ENCODE measurements at regions not wholly inside any gene's neighbourhood (a gene's known extent, or its start where the extent isn't known, plus 50 kb on each side); places are given as distances from the start of the nearest gene placed in this dataset.
A peak's percentile ranks its signal among the peaks of the same experiment; 100 is the strongest.

DNA sequence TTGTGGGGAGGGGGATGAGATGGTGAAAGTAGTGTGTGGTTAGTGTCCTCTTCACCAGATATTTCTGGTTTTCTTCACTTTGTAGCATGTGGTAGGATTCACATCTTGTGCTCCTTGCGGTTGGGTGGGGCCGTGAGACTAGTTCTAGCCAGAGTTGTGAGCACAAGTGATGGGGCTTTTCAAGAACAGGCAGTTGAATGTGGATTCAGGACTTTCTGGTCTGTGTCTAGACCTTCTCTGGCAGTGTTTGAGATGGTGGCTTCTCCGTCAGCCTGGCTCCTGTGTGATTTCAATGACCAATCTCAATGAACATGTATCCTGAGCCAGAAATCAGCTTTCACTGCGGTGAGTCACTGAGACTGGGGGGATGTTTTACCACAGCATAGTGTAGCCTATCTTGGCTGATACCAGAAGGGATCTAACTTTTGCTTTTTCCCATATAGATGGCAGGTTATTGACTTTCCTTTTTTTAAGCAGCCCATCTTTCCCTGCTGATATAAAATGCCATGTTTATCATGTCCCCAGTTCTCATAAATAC lies 82.6 kb downstream of the RPLP1 start:
- Histone ChIP-seq H3K9me3 (no peaks in the 10 kb centered on the region), H3F3A (replicated peaks; ENCODE audit: insufficient read depth) (no peaks in the 10 kb centered on the region), H3K9me2 (no peaks in the 10 kb centered on the region), H3K27me3 (ENCODE audit: insufficient read depth) (no peaks in the 10 kb centered on the region; the same call in 1 of the 2 replicates), H2AFZ (ENCODE audit: low read depth) (peak overlapping the region; percentile 52; the same call in 1 of the 2 replicates), H3K9ac (no peak overlapping the region), H3K4me2 (peak overlapping the region; percentile 34; the same call in 1 of the 2 replicates), H3K4me3 (ENCODE audit: low read depth in 2 of 2, low read length in 1 of 2) (no peak overlapping the region; a peak in 1 of 4 replicates), H4K20me1 (ENCODE audit: insufficient read depth) (no peaks in the 10 kb centered on the region), H3K79me2 (ENCODE audit: insufficient read depth) (no peaks in the 10 kb centered on the region), H3K4me1 (ENCODE audit: control insufficient read depth in 1 of 2, insufficient read depth in 2 of 2, low read depth in 1 of 2, low read length in 1 of 2) (peaks cover 26 to 34% of the 10 kb centered on the region in 2 experiments), H3K27ac (ENCODE audit: low read depth in 2 of 2, low read length in 1 of 2) (no peak overlapping the region; a peak in 1 of 4 replicates), H3K36me3 (replicated peaks in 1 of 2; ENCODE audit: control insufficient read depth in 1 of 2, insufficient read depth in 2 of 2, low read length in 1 of 2) (no peaks in the 10 kb centered on the region)
- CTCF ChIA-PET: interaction anchor here (1.2 kb wide), 1 partner anchor 57 kb away, joined by 3 read pairs; no protein-coding TSS in a partner anchor
- DNase-seq: no peak
- peak; percentile 75 for TF ChIP-seq FOSL2 (IDR thresholded peaks at IDR 0.05; ENCODE audit: borderline replicate concordance, low read depth)
- TF ChIP-seq YY1 (IDR thresholded peaks at IDR 0.05; ENCODE audit: low read depth): no peak
- TF ChIP-seq ZBTB33 (IDR thresholded peaks at IDR 0.05; ENCODE audit: borderline replicate concordance, low read depth): no peak
- peak; percentile 29 for TF ChIP-seq JUND (IDR thresholded peaks at IDR 0.05)
- no peak for TF ChIP-seq TCF12 (IDR thresholded peaks at IDR 0.05)
- peak; percentile 36; the same call in 1 of the 2 replicates for TF ChIP-seq NFIC (IDR thresholded peaks at IDR 0.05; ENCODE audit: borderline replicate concordance)
- WGBS (ENCODE audit: low lambda C conversion rate): 59% methylated on average over 4 of the region's 4 CpGs
- POLR2A ChIA-PET: no interaction called here

DNA sequence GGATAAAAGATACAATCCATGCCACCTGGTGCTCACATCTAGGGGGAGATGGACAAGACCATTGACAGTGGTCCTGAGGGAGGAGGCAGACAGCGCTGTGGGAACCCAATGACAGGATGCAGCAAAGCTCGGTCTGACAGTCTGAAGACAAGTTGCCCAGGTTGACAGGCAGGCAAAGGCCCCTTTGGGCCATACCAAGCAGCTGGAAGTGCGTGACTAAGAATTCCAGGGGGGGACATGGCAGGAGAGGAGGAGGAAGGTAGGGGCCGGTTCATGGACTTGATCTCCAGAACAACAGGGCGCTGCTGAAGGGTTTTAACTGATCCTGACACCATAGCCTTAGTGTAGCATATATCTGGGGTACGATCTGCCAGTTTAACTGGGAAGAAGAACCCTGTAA lies 83.4 kb downstream of the RPLP1 start:
- Histone ChIP-seq H3K9ac (no peak overlapping the region), H3K79me2 (ENCODE audit: insufficient read depth) (no peaks in the 10 kb centered on the region), H3K9me2 (no peaks in the 10 kb centered on the region), H2AFZ (ENCODE audit: low read depth) (no peak overlapping the region), H3F3A (replicated peaks; ENCODE audit: insufficient read depth) (no peaks in the 10 kb centered on the region), H3K4me2 (no peak overlapping the region), H3K4me1 (ENCODE audit: control insufficient read depth in 1 of 2, insufficient read depth in 2 of 2, low read depth in 1 of 2, low read length in 1 of 2) (peaks cover 17 to 39% of the 10 kb centered on the region in 2 experiments), H3K36me3 (replicated peaks in 1 of 2; ENCODE audit: control insufficient read depth in 1 of 2, insufficient read depth in 2 of 2, low read length in 1 of 2) (no peaks in the 10 kb centered on the region), H4K20me1 (ENCODE audit: insufficient read depth) (no peaks in the 10 kb centered on the region), H3K9me3 (no peaks in the 10 kb centered on the region), H3K27ac (ENCODE audit: low read depth in 2 of 2, low read length in 1 of 2) (no peak overlapping the region), H3K27me3 (ENCODE audit: insufficient read depth) (no peaks in the 10 kb centered on the region; the same call in 1 of the 2 replicates), H3K4me3 (ENCODE audit: low read depth in 2 of 2, low read length in 1 of 2) (no peak overlapping the region)
- ChIA-PET POLR2A (no interaction called here), CTCF (interaction anchor here (1.0 kb wide), 1 partner anchor 40 kb away, joined by 4 read pairs; no protein-coding TSS in a partner anchor)
- TF ChIP-seq RCOR1 (IDR thresholded peaks at IDR 0.05; ENCODE audit: low read length) (no peak), RXRA (IDR thresholded peaks at IDR 0.05; ENCODE audit: borderline replicate concordance, low read depth) (no peak), PBX3 (IDR thresholded peaks at IDR 0.05) (no peak), MEF2A (IDR thresholded peaks at IDR 0.05; ENCODE audit: borderline replicate concordance, low read depth) (no peak), CHD2 (IDR thresholded peaks at IDR 0.05; ENCODE audit: low read length, partially characterized antibody) (no peak), NRF1 (IDR thresholded peaks at IDR 0.05; ENCODE audit: low read depth, low read length) (no peak)
- no peak for DNase-seq
- WGBS (ENCODE audit: low lambda C conversion rate): 83% methylated on average over 6 of the region's 6 CpGs

Measured in SK-N-SH (cell line).